ENCODE measurements at regions not wholly inside any gene's neighbourhood (a gene's known extent, or its start where the extent isn't known, plus 50 kb on each side); places are given as distances from the start of the nearest gene placed in this dataset.
"Not testable (repeated sequence)": the region's sequence is repeated elsewhere in the genome, so short reads cannot be mapped to it uniquely, and the experiment has no call there.

- Mint-ChIP-seq H3K27ac (no peak overlapping the region), H3K4me1 (ENCODE audit: low read depth) (peaks cover 33% of the 10 kb centered on the region), H3K27me3 (ENCODE audit: low read depth) (peaks cover 63% of the 10 kb centered on the region), H3K4me3 (peak overlapping the region; percentile 72), H3K9me3 (no peaks in the 10 kb centered on the region), H3K36me3 (ENCODE audit: low read depth) (no peaks in the 10 kb centered on the region)
- no peak for DNase-seq (ENCODE audit: low spot score)
These were observed 71.6 kb upstream of the TARDBP start for GRCh38 chr1:10940838-10941237.

DNA sequence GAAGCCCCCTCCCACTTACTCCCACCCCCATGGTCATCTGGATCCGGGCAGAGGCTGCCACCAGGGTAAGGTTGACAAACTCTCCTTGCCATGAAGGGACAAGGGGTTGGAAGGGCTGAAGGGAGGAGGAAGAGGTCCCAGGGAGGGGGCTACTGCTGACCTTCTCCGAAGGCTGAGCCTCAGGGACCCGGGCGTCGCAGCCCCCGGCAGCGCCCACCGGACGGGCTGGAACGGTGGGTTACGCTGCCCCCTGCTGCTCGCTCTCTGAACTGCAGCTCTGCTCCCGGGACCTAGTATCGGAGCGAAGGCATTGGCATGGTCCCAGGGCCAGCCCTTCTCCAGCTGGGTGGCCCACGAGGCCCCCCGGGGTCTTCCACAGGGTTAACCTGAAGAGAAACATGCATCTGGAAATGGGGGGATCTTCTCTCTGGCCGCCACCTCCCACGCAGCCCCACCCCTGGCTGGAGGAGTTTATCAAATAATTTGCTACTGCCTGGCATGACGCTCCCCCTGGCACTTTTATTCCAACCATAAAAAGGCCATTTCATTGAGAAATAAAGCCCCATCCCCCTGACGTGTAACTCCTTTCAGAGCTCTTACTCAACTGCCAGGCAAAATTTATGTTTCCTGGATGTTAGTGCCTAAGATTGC, 70.4 kb upstream of the TARDBP start:
- H3K4me3 Mint-ChIP-seq = no peak overlapping the region

GRCh38 chr1:10942542-10942912, 69.9 kb upstream of the TARDBP start:
- H3K4me3 Mint-ChIP-seq = no peak overlapping the region
- no peaks in the 10 kb centered on the region for H3K36me3 Mint-ChIP-seq (ENCODE audit: low read depth)
- no peak overlapping the region for H3K27ac Mint-ChIP-seq
- DNase-seq (ENCODE audit: low spot score) = no peak
- H3K4me1 Mint-ChIP-seq (ENCODE audit: low read depth) = peaks cover 32% of the 10 kb centered on the region
- H3K9me3 Mint-ChIP-seq = no peaks in the 10 kb centered on the region
- H3K27me3 Mint-ChIP-seq (ENCODE audit: low read depth) = peaks cover 55% of the 10 kb centered on the region

More for the DNA sequence above, 70.4 kb upstream of the TARDBP start:
- no peaks in the 10 kb centered on the region for H3K9me3 Mint-ChIP-seq
- H3K4me1 Mint-ChIP-seq (ENCODE audit: low read depth) = peaks cover 33% of the 10 kb centered on the region
- H3K27me3 Mint-ChIP-seq (ENCODE audit: low read depth) = peaks cover 57% of the 10 kb centered on the region
- peak; percentile 39 for DNase-seq (ENCODE audit: low spot score)
- H3K27ac Mint-ChIP-seq = no peak overlapping the region
- no peaks in the 10 kb centered on the region for H3K36me3 Mint-ChIP-seq (ENCODE audit: low read depth)

GRCh38 chr1:10943041-10943440, 69.4 kb upstream of the TARDBP start:
- H3K4me1 Mint-ChIP-seq (ENCODE audit: low read depth) = peaks cover 32% of the 10 kb centered on the region
- DNase-seq (ENCODE audit: low spot score) = no peak
- no peaks in the 10 kb centered on the region for H3K36me3 Mint-ChIP-seq (ENCODE audit: low read depth)
- peaks cover 55% of the 10 kb centered on the region for H3K27me3 Mint-ChIP-seq (ENCODE audit: low read depth)
- no peaks in the 10 kb centered on the region for H3K9me3 Mint-ChIP-seq
- H3K27ac Mint-ChIP-seq = no peak overlapping the region
- no peak overlapping the region for H3K4me3 Mint-ChIP-seq

DNA sequence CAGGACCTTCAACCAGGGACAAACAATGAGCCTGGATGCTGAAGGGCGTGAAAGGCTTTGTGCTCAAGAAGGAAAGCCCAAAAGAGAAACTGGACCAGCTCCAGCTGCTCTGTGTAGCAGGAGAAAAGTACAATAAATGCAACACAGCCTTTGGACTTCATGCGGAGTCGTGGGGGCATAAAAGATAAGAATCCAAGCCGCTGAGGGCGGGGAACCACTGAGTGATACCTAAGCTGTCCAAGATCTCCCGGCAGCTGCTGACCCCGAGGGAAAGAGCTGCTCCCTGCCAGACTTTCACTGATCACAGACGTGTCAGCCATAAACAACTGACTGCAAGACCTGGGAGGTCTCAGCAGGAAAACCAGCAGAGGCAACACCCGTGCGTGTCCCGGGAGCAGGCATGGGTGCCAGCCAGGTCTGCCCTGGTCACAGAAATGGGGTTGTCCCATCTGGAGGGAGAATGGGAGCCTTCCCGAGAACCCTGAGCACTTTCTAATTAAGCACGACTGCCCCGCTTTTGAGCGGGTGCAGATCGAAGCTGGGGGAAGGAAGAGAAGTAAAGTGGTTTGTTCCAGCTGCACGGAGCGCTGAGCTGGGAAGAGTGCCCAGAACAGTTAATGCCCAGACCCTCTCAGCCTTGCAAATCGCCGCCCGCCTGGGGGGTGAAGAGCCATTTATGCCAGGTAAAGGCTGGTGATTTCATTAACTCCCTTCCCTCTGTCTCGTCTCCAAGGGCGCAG, 68.3 kb upstream of the TARDBP start:
- Mint-ChIP-seq H3K4me1 (ENCODE audit: low read depth) (peaks cover 28% of the 10 kb centered on the region), H3K36me3 (ENCODE audit: low read depth) (no peaks in the 10 kb centered on the region), H3K4me3 (peak overlapping the region; percentile 40), H3K9me3 (no peaks in the 10 kb centered on the region), H3K27ac (no peak overlapping the region), H3K27me3 (ENCODE audit: low read depth) (peaks cover 47% of the 10 kb centered on the region)
- DNase-seq (ENCODE audit: low spot score) = no peak

- DNase-seq (ENCODE audit: low spot score) = no peak
- Mint-ChIP-seq H3K27ac (no peak overlapping the region), H3K4me1 (ENCODE audit: low read depth) (peaks cover 11% of the 10 kb centered on the region), H3K36me3 (ENCODE audit: low read depth) (no peaks in the 10 kb centered on the region), H3K4me3 (no peak overlapping the region), H3K9me3 (no peaks in the 10 kb centered on the region), H3K27me3 (ENCODE audit: low read depth) (peaks cover 40% of the 10 kb centered on the region)
These were observed 66.4 kb upstream of the TARDBP start for GRCh38 chr1:10945991-10946509.

GRCh38 chr1:10947181-10947580, 65.3 kb upstream of the TARDBP start:
- Mint-ChIP-seq H3K36me3 (ENCODE audit: low read depth) (no peaks in the 10 kb centered on the region), H3K27me3 (ENCODE audit: low read depth) (peaks cover 39% of the 10 kb centered on the region), H3K4me3 (no peak overlapping the region), H3K27ac (no peak overlapping the region), H3K9me3 (no peaks in the 10 kb centered on the region), H3K4me1 (ENCODE audit: low read depth) (peaks cover 8% of the 10 kb centered on the region)
- no peak for DNase-seq (ENCODE audit: low spot score)

GRCh38 chr1:10947691-10948462, 64.6 kb upstream of the TARDBP start:
- H3K27me3 Mint-ChIP-seq (ENCODE audit: low read depth) = peaks cover 36% of the 10 kb centered on the region
- H3K4me1 Mint-ChIP-seq (ENCODE audit: low read depth) = peaks cover 7% of the 10 kb centered on the region
- DNase-seq (ENCODE audit: low spot score) = no peak
- H3K36me3 Mint-ChIP-seq (ENCODE audit: low read depth) = no peaks in the 10 kb centered on the region
- H3K4me3 Mint-ChIP-seq = no peak overlapping the region
- no peak overlapping the region for H3K27ac Mint-ChIP-seq
- no peaks in the 10 kb centered on the region for H3K9me3 Mint-ChIP-seq

GRCh38 chr1:10948463-10948775, 64.0 kb upstream of the TARDBP start:
- Mint-ChIP-seq H3K4me3 (no peak overlapping the region), H3K9me3 (no peaks in the 10 kb centered on the region), H3K27ac (no peak overlapping the region)

DNA sequence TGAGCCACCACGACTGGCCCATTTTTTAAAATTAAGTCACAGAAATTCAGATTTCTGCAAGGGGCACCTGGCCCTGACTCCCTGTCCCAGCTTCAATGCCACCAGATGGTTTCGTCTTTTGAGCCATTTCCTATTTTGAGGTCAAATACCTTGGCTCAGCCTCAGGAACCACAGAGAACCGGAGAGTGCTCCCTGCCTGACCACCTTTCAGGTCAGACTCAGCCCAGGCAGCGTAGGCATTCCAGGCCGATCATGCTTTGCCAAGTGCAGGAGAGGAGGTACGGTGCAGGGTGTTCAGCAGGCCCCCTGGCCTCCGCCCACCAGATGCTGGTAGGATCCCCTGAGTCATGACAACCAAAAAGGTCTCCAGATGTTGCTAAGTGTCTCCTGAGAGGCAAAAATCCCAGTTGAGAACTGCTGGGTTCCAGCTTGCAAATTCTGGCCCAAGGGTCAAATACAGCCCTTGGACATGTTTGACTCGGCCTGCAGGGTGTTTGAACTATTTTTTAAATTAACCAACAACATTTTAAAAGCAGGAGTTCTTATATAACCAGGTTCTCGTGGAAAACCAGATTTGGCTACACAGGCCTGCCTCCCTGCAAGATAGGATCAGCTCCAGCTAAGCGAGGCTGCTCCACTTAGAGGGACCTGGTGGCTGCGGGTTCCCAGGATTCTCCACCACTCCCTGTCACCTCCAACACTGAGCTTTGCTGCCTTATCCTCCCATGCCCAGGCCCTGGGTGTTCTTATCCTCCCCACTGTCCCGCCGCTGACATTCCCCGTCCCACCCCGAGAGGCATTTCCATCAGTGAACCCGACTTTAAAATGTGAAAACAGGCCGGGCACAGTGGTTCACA, 61.9 kb upstream of the TARDBP start:
- Mint-ChIP-seq H3K4me3 (no peak overlapping the region), H3K27ac (no peak overlapping the region), H3K4me1 (ENCODE audit: low read depth) (no peaks in the 10 kb centered on the region)

More at GRCh38 chr1:10948463-10948775, 64.0 kb upstream of the TARDBP start:
- Mint-ChIP-seq H3K36me3 (ENCODE audit: low read depth) (no peaks in the 10 kb centered on the region), H3K27me3 (ENCODE audit: low read depth) (peaks cover 31% of the 10 kb centered on the region), H3K4me1 (ENCODE audit: low read depth) (peaks cover 7% of the 10 kb centered on the region)
- DNase-seq (ENCODE audit: low spot score) = no peak

GRCh38 chr1:10951298-10951697, 61.2 kb upstream of the TARDBP start:
- not testable (repeated sequence) for H3K4me3 Mint-ChIP-seq; DNase-seq (ENCODE audit: low spot score); H3K9me3 Mint-ChIP-seq; H3K4me1 Mint-ChIP-seq (ENCODE audit: low read depth); H3K36me3 Mint-ChIP-seq (ENCODE audit: low read depth); H3K27ac Mint-ChIP-seq
- peaks cover 12% of the 10 kb centered on the region for H3K27me3 Mint-ChIP-seq (ENCODE audit: low read depth)

More for the DNA sequence above, 61.9 kb upstream of the TARDBP start:
- Mint-ChIP-seq H3K36me3 (ENCODE audit: low read depth) (no peaks in the 10 kb centered on the region), H3K9me3 (no peaks in the 10 kb centered on the region), H3K27me3 (ENCODE audit: low read depth) (peaks cover 15% of the 10 kb centered on the region)
- DNase-seq (ENCODE audit: low spot score) = no peak

DNA sequence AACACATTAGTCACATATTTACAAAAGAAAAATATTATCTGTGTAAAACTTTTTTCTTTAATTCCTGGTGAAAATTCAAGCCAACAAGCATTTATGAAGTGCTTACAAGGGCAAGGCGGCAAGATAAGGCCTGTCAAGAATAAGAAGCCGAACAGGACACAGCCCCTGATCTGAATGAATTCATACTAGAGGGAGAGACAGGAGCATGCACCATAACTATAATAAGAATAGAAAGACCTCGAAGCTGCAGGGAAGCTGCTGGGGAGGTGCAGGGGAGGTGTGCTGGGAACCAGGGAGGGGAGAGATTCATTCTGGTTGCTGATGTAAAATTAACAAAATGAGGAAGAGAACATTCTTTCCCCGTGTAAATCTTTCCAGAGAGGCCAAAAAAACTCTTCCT, 60.5 kb upstream of the TARDBP start:
- Mint-ChIP-seq H3K36me3 (ENCODE audit: low read depth) (no peaks in the 10 kb centered on the region), H3K27ac (no peak overlapping the region), H3K9me3 (no peaks in the 10 kb centered on the region), H3K4me1 (ENCODE audit: low read depth) (no peaks in the 10 kb centered on the region), H3K27me3 (ENCODE audit: low read depth) (peaks cover 12% of the 10 kb centered on the region), H3K4me3 (no peak overlapping the region)
- DNase-seq (ENCODE audit: low spot score) = no peak

DNA sequence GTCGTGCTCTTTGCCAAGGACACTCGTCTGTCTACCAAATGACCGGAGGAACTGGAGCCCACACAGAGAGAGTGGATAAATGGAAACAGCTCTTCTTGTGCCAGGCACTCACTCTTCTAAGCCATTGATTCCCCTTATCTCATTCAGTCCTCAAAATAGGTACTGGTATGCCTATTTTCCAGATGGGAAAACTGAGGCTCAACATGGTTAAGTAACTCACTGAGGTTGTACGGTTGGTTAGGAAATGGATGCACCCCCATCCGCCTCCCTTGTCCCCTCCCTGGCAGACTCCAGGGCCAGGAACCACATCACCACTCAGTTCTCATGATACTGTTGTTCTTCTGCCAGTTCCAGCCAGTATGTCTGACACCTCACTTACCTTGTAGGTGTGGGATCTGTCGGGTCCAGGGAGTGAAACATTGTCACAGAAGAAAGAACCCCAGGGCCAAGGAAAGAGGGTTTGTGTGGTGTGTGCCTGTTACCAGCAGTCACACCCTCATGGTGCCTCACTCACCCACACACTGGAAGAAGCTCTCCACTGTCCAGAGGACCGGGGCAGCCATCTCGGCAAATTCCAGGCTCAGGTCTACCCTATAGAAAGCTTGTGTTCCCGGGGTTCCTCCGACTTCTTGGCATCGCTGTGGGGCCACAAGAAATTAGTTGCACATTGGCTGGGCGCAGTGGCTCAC, 58.8 kb upstream of the TARDBP start:
- no peaks in the 10 kb centered on the region for H3K9me3 Mint-ChIP-seq
- H3K27ac Mint-ChIP-seq = no peak overlapping the region
- no peak for DNase-seq (ENCODE audit: low spot score)
- H3K36me3 Mint-ChIP-seq (ENCODE audit: low read depth) = no peaks in the 10 kb centered on the region
- H3K4me1 Mint-ChIP-seq (ENCODE audit: low read depth) = no peaks in the 10 kb centered on the region
- H3K4me3 Mint-ChIP-seq = no peak overlapping the region
- peaks cover 12% of the 10 kb centered on the region for H3K27me3 Mint-ChIP-seq (ENCODE audit: low read depth)
